ENCODE measurements at regions not wholly inside any gene's neighbourhood (a gene's known extent, or its start where the extent isn't known, plus 50 kb on each side); places are given as distances from the start of the nearest gene placed in this dataset.

DNA sequence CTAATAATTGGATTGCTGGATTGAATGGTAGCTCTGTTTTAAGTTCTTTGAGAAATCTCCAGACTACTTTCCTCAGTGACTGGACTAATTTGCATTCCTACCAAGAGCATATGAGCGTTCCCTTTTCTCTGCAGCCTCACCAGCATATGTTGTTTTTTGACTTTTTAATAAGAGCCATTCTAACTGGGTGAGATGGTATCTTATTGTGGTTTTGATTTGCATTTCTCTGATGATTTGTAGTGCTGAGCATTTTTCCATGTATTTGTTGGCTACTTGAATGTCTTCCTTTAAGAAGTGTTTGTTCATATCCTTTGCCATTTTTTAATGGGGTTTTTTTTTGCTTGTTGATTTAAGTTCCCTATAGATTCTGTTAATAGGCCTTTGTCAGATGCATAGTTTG lies 94.7 kb upstream of the AHI1 start:
- TF ChIP-seq YY1 (IDR thresholded peaks at IDR 0.05; ENCODE audit: insufficient read depth, insufficient read length) (no peak), SUZ12 (IDR thresholded peaks at IDR 0.05; ENCODE audit: extremely low read depth, insufficient read depth, insufficient read length) (no peak), ZNF274 (IDR thresholded peaks at IDR 0.05; ENCODE audit: low read depth, low read length) (no peak)
- Histone ChIP-seq H3K4me1 (ENCODE audit: insufficient read depth, insufficient read length) (no peaks in the 10 kb centered on the region), H3K27me3 (ENCODE audit: insufficient read depth, insufficient read length) (no peaks in the 10 kb centered on the region), H3K4me3 (ENCODE audit: insufficient read length, low read depth) (no peak overlapping the region), H3K9ac (ENCODE audit: insufficient read length, low read depth) (no peak overlapping the region), H3K9me3 (ENCODE audit: insufficient read depth, low read length) (no peaks in the 10 kb centered on the region), H3K36me3 (ENCODE audit: insufficient read depth, insufficient read length, low read length) (no peaks in the 10 kb centered on the region)
- no peak for DNase-seq (ENCODE audit: low read depth, low spot score)

DNA sequence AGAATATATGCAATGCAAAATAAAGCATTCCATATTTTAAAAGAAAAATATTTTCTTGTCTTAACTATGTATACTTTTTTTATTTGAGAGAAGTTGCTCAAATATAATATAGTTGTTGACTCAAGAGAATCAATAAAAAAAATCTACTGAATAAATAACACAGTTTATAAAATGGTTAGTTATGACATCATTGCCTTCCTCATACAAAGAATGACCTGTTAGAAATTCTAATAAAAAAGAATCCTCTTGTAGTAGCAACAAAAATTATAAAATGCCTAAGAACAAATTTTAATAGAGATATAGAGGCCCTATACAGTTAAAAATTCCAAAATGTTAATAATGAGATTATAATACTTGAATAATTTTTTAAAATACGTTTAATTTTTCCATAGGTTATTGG lies 96.5 kb upstream of the AHI1 start:
- no peaks in the 10 kb centered on the region for H3K9me3 ChIP-seq (ENCODE audit: insufficient read depth, low read length)

DNA sequence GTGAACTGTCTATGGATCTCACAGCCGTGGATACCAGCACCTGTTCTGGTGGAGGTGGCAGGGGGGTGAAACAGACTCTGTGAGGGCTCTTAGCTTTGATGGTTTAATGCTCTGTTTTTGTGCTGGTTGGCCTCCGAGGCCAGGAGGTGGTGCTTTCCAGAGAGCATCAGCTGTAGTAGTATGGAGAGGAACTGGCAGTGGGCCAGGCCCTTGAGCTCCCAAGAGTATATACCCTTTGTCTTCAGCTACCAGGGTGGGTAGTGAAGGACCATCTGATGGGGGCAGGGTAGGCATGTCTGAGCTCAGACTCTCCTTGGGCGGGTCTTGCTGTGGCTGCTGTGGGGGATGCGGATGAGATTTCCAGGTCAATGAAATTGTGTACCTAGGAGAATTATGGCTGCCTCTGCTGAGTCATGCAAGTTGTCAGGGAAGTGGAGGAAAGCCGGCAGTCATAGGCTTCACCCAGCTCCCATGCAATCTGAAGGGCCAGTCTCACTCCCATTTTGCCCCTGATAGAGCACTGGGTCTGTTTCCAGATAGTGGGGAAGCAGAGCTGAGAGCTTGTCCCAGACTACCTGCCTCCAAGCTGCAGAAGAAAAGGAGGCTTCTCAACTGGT lies 102.7 kb upstream of the AHI1 start:
- no peak for TF ChIP-seq YY1 (IDR thresholded peaks at IDR 0.05; ENCODE audit: insufficient read depth, insufficient read length)
- no peak for TF ChIP-seq SUZ12 (IDR thresholded peaks at IDR 0.05; ENCODE audit: extremely low read depth, insufficient read depth, insufficient read length)
- TF ChIP-seq ZNF274 (IDR thresholded peaks at IDR 0.05; ENCODE audit: low read depth, low read length), result no peak
- Histone ChIP-seq H3K9me3 (ENCODE audit: insufficient read depth, low read length) (no peaks in the 10 kb centered on the region; the same call in none of the 2 replicates), H3K4me3 (ENCODE audit: insufficient read length, low read depth) (no peak overlapping the region), H3K27me3 (ENCODE audit: insufficient read depth, insufficient read length) (no peaks in the 10 kb centered on the region), H3K4me1 (ENCODE audit: insufficient read depth, insufficient read length) (no peaks in the 10 kb centered on the region), H3K36me3 (ENCODE audit: insufficient read depth, insufficient read length, low read length) (no peaks in the 10 kb centered on the region), H3K9ac (ENCODE audit: insufficient read length, low read depth) (no peak overlapping the region)
- DNase-seq (ENCODE audit: low read depth, low spot score), result no peak

More for the DNA sequence above, 96.5 kb upstream of the AHI1 start:
- Histone ChIP-seq H3K4me3 (ENCODE audit: insufficient read length, low read depth) (no peak overlapping the region), H3K9ac (ENCODE audit: insufficient read length, low read depth) (no peak overlapping the region), H3K4me1 (ENCODE audit: insufficient read depth, insufficient read length) (no peaks in the 10 kb centered on the region), H3K27me3 (ENCODE audit: insufficient read depth, insufficient read length) (no peaks in the 10 kb centered on the region), H3K36me3 (ENCODE audit: insufficient read depth, insufficient read length, low read length) (no peaks in the 10 kb centered on the region)
- no peak for DNase-seq (ENCODE audit: low read depth, low spot score)
- TF ChIP-seq ZNF274 (IDR thresholded peaks at IDR 0.05; ENCODE audit: low read depth, low read length) (no peak), YY1 (IDR thresholded peaks at IDR 0.05; ENCODE audit: insufficient read depth, insufficient read length) (no peak), SUZ12 (IDR thresholded peaks at IDR 0.05; ENCODE audit: extremely low read depth, insufficient read depth, insufficient read length) (no peak)

DNA sequence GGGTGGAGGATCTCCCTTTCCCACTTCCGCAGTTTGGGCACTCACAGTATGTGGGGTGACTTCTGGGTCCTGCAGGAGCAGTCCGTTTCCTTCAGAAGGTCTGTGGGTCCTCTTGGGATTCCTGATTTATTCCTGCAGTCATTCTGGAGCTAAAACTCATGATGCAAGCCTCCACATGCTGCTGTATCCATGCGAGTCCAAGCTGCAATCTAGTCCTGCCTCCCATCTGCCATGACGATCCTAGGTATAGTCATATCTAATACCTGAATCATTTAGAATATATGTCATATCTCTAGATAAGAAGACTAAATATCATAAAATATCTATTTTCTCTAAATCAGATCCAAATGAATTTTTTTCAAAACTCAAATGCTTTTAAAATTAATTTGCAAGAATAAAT lies 103.4 kb upstream of the AHI1 start:
- Histone ChIP-seq H3K27me3 (ENCODE audit: insufficient read depth, insufficient read length) (no peaks in the 10 kb centered on the region), H3K9me3 (ENCODE audit: insufficient read depth, low read length) (no peaks in the 10 kb centered on the region; the same call in none of the 2 replicates), H3K4me1 (ENCODE audit: insufficient read depth, insufficient read length) (no peaks in the 10 kb centered on the region), H3K9ac (ENCODE audit: insufficient read length, low read depth) (no peak overlapping the region), H3K36me3 (ENCODE audit: insufficient read depth, insufficient read length, low read length) (no peaks in the 10 kb centered on the region), H3K4me3 (ENCODE audit: insufficient read length, low read depth) (no peak overlapping the region)
- no peak for TF ChIP-seq ZNF274 (IDR thresholded peaks at IDR 0.05; ENCODE audit: low read depth, low read length)
- no peak for TF ChIP-seq SUZ12 (IDR thresholded peaks at IDR 0.05; ENCODE audit: extremely low read depth, insufficient read depth, insufficient read length)
- TF ChIP-seq YY1 (IDR thresholded peaks at IDR 0.05; ENCODE audit: insufficient read depth, insufficient read length), result no peak
- DNase-seq (ENCODE audit: low read depth, low spot score), result no peak

DNA sequence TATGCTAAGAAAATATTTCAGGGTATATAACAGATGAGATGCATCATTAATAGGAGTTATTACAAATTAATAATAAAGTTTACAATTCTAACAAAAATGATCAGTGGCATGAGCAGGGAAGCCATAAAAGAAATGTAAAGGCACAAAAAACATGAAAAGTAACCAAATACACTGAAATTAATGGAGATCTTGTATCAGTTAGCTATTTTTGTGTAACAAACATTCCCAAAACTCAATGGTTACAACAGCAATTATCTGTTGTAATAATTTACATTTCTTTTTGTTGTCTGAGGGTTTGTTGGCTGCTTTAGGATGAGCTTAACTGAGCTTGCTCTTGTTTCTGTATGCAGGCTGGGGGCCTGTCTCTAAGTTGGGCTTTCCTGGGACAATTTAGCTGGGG lies 104.3 kb upstream of the AHI1 start:
- no peak overlapping the region for H3K4me3 ChIP-seq (ENCODE audit: insufficient read length, low read depth)
- no peak overlapping the region for H3K9ac ChIP-seq (ENCODE audit: insufficient read length, low read depth)
- no peak for DNase-seq (ENCODE audit: low read depth, low spot score)
- H3K36me3 ChIP-seq (ENCODE audit: insufficient read depth, insufficient read length, low read length), result no peaks in the 10 kb centered on the region
- TF ChIP-seq SUZ12 (IDR thresholded peaks at IDR 0.05; ENCODE audit: extremely low read depth, insufficient read depth, insufficient read length) (no peak), YY1 (IDR thresholded peaks at IDR 0.05; ENCODE audit: insufficient read depth, insufficient read length) (no peak), ZNF274 (IDR thresholded peaks at IDR 0.05; ENCODE audit: low read depth, low read length) (no peak)
- no peaks in the 10 kb centered on the region; the same call in none of the 2 replicates for H3K9me3 ChIP-seq (ENCODE audit: insufficient read depth, low read length)
- no peaks in the 10 kb centered on the region for H3K27me3 ChIP-seq (ENCODE audit: insufficient read depth, insufficient read length)
- no peaks in the 10 kb centered on the region for H3K4me1 ChIP-seq (ENCODE audit: insufficient read depth, insufficient read length)

DNA sequence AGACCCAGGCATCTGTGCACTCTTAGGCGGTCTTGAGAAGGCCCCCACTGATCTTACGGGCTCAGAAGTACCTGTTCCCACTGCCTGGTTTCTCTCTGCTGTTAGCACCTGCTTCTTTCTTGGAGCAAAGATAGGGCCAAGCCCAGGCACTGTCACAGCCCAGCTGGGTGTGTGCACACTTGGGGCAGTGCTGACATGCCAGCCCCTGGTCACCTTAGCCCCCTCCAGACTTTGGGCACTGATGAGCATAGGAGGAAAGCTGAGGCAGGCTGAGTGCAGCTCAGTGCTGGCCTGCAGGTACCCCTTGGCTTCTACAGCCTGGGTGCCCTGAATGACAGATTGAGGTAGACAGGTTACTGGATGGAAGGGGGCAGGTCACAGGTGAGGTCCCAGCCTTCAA lies 105.7 kb upstream of the AHI1 start:
- H3K9ac ChIP-seq (ENCODE audit: insufficient read length, low read depth), result no peak overlapping the region
- H3K27me3 ChIP-seq (ENCODE audit: insufficient read depth, insufficient read length), result no peaks in the 10 kb centered on the region
- no peak for DNase-seq (ENCODE audit: low read depth, low spot score)

DNA sequence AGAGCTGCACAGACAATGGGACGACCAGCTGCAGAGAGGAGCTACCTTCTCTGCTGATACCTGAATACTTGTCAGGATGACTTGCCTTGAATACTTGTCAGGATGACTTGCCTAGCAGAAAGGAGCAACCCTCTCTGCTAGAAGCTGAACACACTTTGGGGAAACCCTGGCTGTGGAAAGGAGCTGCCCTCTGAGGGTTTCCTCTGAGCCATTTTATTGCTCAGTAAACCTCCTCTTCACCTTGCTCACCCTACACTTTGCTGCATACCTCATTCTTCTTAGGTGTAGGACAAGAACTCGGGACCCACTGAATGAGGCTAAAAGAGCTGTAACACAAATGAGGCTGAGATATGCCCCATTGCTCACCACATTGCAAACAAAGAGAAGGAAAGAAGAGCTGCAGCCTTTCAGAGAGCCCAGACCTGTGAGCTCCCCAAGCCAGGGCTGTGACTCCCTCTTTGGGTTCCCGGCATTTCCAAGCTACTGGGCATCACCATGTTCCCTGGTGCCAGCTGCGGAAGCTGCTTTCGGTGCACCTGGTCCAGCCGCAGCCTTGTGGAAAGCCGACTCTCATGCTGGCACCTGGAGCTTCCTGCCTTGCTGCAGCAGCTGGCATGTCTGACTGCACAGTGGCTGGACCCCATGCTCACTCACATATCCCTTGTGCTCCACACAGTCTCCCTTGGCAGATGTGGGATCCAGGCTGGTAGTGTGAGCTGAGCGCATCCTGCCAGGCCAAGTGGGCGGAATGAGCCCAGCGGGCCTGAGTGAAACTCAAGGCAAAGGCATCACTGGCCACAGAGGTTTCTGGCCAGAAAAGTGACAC lies 106.7 kb upstream of the AHI1 start:
- Histone ChIP-seq H3K4me1 (ENCODE audit: insufficient read depth, insufficient read length) (no peaks in the 10 kb centered on the region), H3K36me3 (ENCODE audit: insufficient read depth, insufficient read length, low read length) (no peaks in the 10 kb centered on the region), H3K9me3 (ENCODE audit: insufficient read depth, low read length) (no peaks in the 10 kb centered on the region; the same call in none of the 2 replicates), H3K9ac (ENCODE audit: insufficient read length, low read depth) (no peak overlapping the region), H3K4me3 (ENCODE audit: insufficient read length, low read depth) (no peak overlapping the region), H3K27me3 (ENCODE audit: insufficient read depth, insufficient read length) (no peaks in the 10 kb centered on the region)
- TF ChIP-seq ZNF274 (IDR thresholded peaks at IDR 0.05; ENCODE audit: low read depth, low read length) (no peak), SUZ12 (IDR thresholded peaks at IDR 0.05; ENCODE audit: extremely low read depth, insufficient read depth, insufficient read length) (no peak), YY1 (IDR thresholded peaks at IDR 0.05; ENCODE audit: insufficient read depth, insufficient read length) (no peak)
- no peak for DNase-seq (ENCODE audit: low read depth, low spot score)

More for the DNA sequence above, 105.7 kb upstream of the AHI1 start:
- TF ChIP-seq YY1 (IDR thresholded peaks at IDR 0.05; ENCODE audit: insufficient read depth, insufficient read length), result no peak
- no peak for TF ChIP-seq ZNF274 (IDR thresholded peaks at IDR 0.05; ENCODE audit: low read depth, low read length)
- no peaks in the 10 kb centered on the region; the same call in none of the 2 replicates for H3K9me3 ChIP-seq (ENCODE audit: insufficient read depth, low read length)
- H3K4me1 ChIP-seq (ENCODE audit: insufficient read depth, insufficient read length), result no peaks in the 10 kb centered on the region
- no peaks in the 10 kb centered on the region for H3K36me3 ChIP-seq (ENCODE audit: insufficient read depth, insufficient read length, low read length)
- H3K4me3 ChIP-seq (ENCODE audit: insufficient read length, low read depth), result no peak overlapping the region
